ENCODE measurements at regions not wholly inside any gene's neighbourhood (a gene's known extent, or its start where the extent isn't known, plus 50 kb on each side); places are given as distances from the start of the nearest gene placed in this dataset.

- DNase-seq (ENCODE audit: low read depth) = no peak
- no peak for TF ChIP-seq CTCF (IDR thresholded peaks at IDR 0.05; ENCODE audit: control insufficient read depth, insufficient read depth, low read depth, low read length, missing control alignments)
- H3K4me3 ChIP-seq (ENCODE audit: control insufficient read depth, low read depth, low read length) = no peak overlapping the region
Observed at GRCh38 chrX:81348388-81348787, 146.5 kb downstream of the SH3BGRL start.

DNA sequence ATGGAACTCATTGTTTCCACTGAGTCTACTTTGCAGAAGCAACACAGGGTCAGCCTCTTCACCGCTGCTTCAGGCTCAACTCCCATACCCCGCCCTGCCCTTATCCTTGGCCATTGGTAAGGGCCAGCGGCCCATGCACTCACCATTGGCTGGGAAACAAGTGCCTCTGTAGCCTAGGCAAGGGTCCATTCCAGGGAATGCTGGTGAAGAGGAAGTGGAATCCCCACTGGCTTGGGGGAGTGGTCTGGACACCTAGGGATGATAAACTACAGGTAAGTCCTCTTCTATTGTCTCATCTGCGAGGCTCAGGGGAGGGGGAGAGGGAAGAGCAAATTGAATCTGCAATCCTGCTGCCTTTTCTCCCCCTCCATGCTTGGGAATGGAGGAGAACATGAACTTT lies 153.1 kb downstream of the SH3BGRL start:
- TF ChIP-seq CTCF (IDR thresholded peaks at IDR 0.05; ENCODE audit: control insufficient read depth, insufficient read depth, low read depth, low read length, missing control alignments) = no peak
- no peak for DNase-seq (ENCODE audit: low read depth)

DNA sequence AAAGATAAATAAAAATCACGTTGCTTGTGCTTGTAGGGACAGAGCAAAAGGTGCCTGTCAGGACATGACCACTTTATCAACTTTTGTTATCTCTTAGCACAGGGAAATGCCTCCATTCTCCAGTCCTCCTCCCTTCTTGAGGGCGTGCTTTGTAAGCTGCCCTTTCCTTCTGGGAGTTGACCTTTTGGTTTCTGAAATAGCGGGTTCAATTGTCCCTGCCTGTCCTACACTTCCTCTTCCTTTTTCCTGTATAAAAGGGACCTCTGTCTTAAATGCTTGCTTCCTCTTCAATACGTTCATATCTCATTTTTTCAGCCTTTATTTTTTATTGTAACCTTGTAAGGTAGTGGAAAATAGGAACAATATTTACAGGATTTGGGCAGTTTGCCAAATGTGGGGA lies 153.5 kb downstream of the SH3BGRL start:
- H3K4me3 ChIP-seq (ENCODE audit: control insufficient read depth, low read depth, low read length) = no peak overlapping the region
- no peak for DNase-seq (ENCODE audit: low read depth)
- no peak for TF ChIP-seq CTCF (IDR thresholded peaks at IDR 0.05; ENCODE audit: control insufficient read depth, insufficient read depth, low read depth, low read length, missing control alignments)

More for the DNA sequence above, 153.1 kb downstream of the SH3BGRL start:
- H3K4me3 ChIP-seq (ENCODE audit: control insufficient read depth, low read depth, low read length) = no peak overlapping the region

GRCh38 chrX:81367291-81367690 lies 165.4 kb downstream of the SH3BGRL start:
- no peak for TF ChIP-seq CTCF (IDR thresholded peaks at IDR 0.05; ENCODE audit: control insufficient read depth, insufficient read depth, low read depth, low read length, missing control alignments)
- H3K4me3 ChIP-seq (ENCODE audit: control insufficient read depth, low read depth, low read length) = no peak overlapping the region
- DNase-seq (ENCODE audit: low read depth) = no peak

DNA sequence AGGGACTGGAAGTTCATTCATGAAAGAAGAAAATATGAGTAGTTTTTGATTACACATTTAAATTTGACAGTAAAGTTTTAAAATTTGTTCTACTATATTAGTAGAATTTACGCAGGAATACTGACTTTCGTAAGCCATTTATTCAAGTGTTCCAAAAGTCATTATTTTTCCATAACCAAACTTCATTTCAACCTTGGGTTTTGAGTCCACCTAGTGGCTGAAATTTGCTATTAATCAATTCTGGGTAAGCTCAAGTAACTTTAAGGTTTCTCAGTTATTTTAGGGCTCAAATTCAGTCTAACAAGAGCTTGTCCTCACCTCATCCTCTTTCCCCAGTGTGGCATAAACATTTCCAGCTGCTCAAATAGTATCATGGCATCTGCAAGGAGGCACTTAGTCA lies 175.4 kb downstream of the SH3BGRL start:
- peak; percentile 56 for TF ChIP-seq CTCF (IDR thresholded peaks at IDR 0.05; ENCODE audit: control insufficient read depth, insufficient read depth, low read depth, low read length, missing control alignments)
- DNase-seq (ENCODE audit: low read depth) = peak; percentile 7
- H3K4me3 ChIP-seq (ENCODE audit: control insufficient read depth, low read depth, low read length) = no peak overlapping the region

GRCh38 chrX:81378560-81378959 lies 176.7 kb downstream of the SH3BGRL start:
- no peak overlapping the region for H3K4me3 ChIP-seq (ENCODE audit: control insufficient read depth, low read depth, low read length)
- TF ChIP-seq CTCF (IDR thresholded peaks at IDR 0.05; ENCODE audit: control insufficient read depth, insufficient read depth, low read depth, low read length, missing control alignments) = no peak
- no peak for DNase-seq (ENCODE audit: low read depth)

DNA sequence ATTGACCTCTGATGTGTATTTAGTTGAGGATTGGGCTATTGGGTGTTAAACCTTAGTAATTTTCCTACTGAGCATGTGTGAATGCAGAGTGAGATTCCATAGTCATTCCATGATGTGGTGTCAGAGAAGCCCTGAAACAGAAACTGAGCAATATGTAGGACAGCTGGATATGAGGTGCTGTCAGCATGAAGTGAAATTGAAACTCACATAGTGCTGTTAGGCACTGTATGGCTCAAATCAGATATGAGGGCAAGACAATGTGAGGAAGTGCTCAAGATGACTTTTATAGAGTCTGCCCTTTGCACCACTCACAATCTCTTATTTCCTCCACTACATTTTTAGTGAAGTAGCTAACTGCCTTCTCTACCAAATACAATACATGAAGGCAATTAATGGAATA lies 188.3 kb downstream of the SH3BGRL start:
- DNase-seq (ENCODE audit: low read depth) = no peak
- H3K4me3 ChIP-seq (ENCODE audit: control insufficient read depth, low read depth, low read length) = no peak overlapping the region
- no peak for TF ChIP-seq CTCF (IDR thresholded peaks at IDR 0.05; ENCODE audit: control insufficient read depth, insufficient read depth, low read depth, low read length, missing control alignments)

All from AG09309 (cell line).